ENCODE measurements at regions not wholly inside any gene's neighbourhood (a gene's known extent, or its start where the extent isn't known, plus 50 kb on each side); places are given as distances from the start of the nearest gene placed in this dataset.

DNA sequence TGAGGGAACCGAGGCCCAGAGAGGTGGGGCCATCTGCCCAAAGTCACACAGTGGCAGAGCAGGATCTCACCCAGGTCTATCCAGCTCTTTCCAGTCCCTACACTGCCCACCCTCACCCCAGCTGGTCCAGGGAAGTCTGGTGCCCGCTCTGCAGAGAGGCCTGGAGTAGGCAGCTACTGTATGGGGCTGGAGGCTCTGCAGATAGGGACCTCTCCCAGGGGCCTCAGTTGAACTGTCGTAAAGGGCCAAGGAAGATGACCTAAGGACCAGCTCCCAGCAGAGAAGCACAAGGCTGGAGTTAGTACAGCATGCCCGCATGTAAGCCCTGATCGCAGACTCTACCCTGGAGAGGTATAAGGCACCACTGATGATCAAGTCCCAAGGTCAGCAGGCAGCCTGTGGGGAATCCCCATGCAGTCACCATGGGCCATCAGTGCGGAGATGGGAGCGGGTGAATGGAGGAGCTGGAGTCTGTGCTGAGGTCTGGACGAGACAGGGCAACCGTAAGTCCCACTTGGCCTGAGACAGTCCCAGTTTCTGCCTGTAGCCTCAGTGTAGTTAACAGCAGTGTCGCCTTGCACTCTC is 320.2 kb downstream of the MATN1 start:
- in situ Hi-C loops (cut with HindIII; ENCODE audit: low pct_ligation_motif_present, low sequenced_read_pairs), result no loop called here
- Histone ChIP-seq H3K27me3 (replicated peaks) (no peaks in the 10 kb centered on the region), H3K27ac (no peak overlapping the region), H3K36me3 (replicated peaks) (no peaks in the 10 kb centered on the region), H3K4me3 (ENCODE audit: low read depth, low read length) (no peak overlapping the region)
- DNase-seq, result no peak
- TF ChIP-seq, protein P1, sequence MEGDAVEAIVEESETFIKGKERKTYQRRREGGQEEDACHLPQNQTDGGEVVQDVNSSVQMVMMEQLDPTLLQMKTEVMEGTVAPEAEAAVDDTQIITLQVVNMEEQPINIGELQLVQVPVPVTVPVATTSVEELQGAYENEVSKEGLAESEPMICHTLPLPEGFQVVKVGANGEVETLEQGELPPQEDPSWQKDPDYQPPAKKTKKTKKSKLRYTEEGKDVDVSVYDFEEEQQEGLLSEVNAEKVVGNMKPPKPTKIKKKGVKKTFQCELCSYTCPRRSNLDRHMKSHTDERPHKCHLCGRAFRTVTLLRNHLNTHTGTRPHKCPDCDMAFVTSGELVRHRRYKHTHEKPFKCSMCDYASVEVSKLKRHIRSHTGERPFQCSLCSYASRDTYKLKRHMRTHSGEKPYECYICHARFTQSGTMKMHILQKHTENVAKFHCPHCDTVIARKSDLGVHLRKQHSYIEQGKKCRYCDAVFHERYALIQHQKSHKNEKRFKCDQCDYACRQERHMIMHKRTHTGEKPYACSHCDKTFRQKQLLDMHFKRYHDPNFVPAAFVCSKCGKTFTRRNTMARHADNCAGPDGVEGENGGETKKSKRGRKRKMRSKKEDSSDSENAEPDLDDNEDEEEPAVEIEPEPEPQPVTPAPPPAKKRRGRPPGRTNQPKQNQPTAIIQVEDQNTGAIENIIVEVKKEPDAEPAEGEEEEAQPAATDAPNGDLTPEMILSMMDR (IDR thresholded peaks at IDR 0.05; ENCODE audit: low read depth, low read length, missing control alignments), result no peak

DNA sequence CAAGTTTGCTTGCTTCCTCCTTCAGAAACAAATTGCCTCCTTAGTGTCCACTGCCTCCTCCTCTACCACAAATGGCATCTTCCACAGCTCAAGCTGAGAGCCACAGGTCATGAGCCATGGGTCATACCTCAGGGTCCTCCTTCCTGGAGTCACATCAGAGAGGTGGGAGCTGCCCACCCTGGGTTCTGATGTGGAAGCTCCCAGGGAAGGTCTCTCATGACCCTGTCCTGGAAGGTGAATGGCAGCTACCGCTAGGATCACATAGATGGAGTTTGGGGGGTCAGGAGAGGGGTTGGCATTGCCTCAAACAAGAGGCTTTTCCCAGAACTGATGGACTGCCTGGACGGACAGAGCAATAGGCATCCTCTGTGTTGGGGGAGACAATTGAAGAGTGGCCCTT is 321.4 kb downstream of the MATN1 start:
- in situ Hi-C loops (cut with HindIII; ENCODE audit: low pct_ligation_motif_present, low sequenced_read_pairs), result no loop called here

DNA sequence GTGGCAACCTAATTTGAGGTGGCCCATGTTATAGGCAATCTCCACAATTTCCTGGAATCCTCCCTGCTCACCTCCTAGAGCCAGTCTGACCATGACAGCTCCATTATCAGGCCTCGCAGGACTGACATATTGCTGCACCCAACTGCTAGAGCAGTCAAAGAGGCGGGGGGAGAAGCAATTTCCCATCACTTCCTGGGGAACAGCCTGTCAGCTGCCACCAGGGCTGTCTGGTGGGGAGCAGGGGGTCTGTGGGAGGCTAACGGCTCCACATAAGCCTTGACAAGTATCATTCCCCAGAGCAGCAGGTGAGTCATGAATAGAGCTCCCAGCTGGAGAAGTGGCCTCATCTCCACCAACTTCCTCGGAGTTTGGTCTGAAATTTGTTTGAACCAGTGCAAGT is 322.9 kb downstream of the MATN1 start:
- Histone ChIP-seq H3K27me3 (replicated peaks) (no peaks in the 10 kb centered on the region), H3K4me3 (ENCODE audit: low read depth, low read length) (no peak overlapping the region), H3K36me3 (replicated peaks) (no peaks in the 10 kb centered on the region), H3K27ac (no peak overlapping the region)
- TF ChIP-seq, protein P1 (IDR thresholded peaks at IDR 0.05; ENCODE audit: low read depth, low read length, missing control alignments), result no peak
- DNase-seq, result no peak
- in situ Hi-C loops (cut with HindIII; ENCODE audit: low pct_ligation_motif_present, low sequenced_read_pairs), result no loop called here

More for the DNA sequence above, 321.4 kb downstream of the MATN1 start:
- H3K27ac ChIP-seq, result no peak overlapping the region
- no peak for DNase-seq
- no peaks in the 10 kb centered on the region for H3K36me3 ChIP-seq (replicated peaks)
- TF ChIP-seq, protein P1 (IDR thresholded peaks at IDR 0.05; ENCODE audit: low read depth, low read length, missing control alignments), result no peak
- no peak overlapping the region for H3K4me3 ChIP-seq (ENCODE audit: low read depth, low read length)
- H3K27me3 ChIP-seq (replicated peaks), result no peaks in the 10 kb centered on the region

DNA sequence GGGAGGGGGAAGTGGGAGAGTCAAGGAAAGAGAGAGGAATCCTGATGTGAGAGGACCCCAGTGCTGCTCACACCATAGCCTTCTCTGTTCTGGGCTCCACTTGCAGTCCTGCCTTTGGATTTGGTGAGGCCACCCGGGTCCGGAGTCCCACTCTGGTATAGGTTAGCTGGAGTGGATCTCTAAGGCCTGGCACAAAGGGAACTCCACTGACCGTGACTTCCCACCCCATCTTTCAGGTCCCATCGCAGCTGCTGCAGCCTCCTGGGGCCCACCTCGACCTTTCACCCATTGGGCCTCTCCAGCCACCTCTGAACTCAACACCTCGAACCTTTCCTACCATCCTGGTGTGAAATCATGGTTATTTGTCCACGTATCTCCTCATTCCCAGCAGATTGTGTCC is 324.4 kb downstream of the MATN1 start:
- no peak for DNase-seq
- in situ Hi-C loops (cut with HindIII; ENCODE audit: low pct_ligation_motif_present, low sequenced_read_pairs), result no loop called here

DNA sequence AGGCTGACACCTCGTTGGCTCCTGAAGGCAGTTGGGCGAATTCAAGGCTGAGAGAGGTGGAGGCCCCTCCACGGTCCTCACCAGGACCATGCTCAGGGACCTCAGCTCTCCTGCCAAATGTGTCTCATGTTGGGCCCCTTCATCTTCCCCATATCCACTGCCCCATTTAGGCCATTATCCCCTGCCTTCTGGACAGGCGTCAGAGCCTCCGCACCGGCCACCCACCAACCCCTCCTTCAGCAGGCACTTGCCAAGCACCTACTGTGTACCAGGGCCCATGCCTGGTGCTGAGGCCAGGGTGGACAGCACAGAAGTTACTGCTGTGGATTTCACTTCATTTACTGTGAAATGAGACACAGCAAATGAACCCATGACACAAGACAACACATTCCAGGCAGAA is 325.8 kb downstream of the MATN1 start:
- in situ Hi-C loops (cut with HindIII; ENCODE audit: low pct_ligation_motif_present, low sequenced_read_pairs), result no loop called here
- TF ChIP-seq, protein P1 (IDR thresholded peaks at IDR 0.05; ENCODE audit: low read depth, low read length, missing control alignments), result no peak
- Histone ChIP-seq H3K36me3 (replicated peaks) (no peaks in the 10 kb centered on the region), H3K27ac (no peak overlapping the region), H3K4me3 (ENCODE audit: low read depth, low read length) (no peak overlapping the region), H3K27me3 (replicated peaks) (no peaks in the 10 kb centered on the region)
- DNase-seq, result no peak

More for the DNA sequence above, 324.4 kb downstream of the MATN1 start:
- no peak overlapping the region for H3K27ac ChIP-seq
- TF ChIP-seq, protein P1 (IDR thresholded peaks at IDR 0.05; ENCODE audit: low read depth, low read length, missing control alignments), result no peak
- no peak overlapping the region for H3K4me3 ChIP-seq (ENCODE audit: low read depth, low read length)
- H3K27me3 ChIP-seq (replicated peaks), result no peaks in the 10 kb centered on the region
- no peaks in the 10 kb centered on the region for H3K36me3 ChIP-seq (replicated peaks)

DNA sequence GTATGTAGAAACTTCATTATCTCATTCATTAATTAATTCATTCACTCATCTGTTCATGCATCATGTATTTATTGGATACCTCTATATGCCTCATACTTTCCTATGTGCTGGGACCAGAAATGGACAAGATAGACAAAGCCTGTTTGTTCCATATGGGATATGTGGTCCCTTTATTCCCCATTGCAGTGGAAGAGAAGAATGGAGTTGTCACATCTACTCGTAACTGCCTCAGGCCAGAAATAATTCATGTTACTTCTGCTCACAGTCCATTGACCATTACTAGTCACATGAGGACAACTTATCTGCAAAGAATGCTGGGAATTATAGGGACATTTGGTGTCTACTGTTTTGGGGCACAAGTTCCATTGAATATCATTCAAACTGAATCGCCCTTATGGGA is 327.8 kb downstream of the MATN1 start:
- no peaks in the 10 kb centered on the region for H3K36me3 ChIP-seq (replicated peaks)
- no peak overlapping the region for H3K27ac ChIP-seq
- no peaks in the 10 kb centered on the region for H3K27me3 ChIP-seq (replicated peaks)
- in situ Hi-C loops (cut with HindIII; ENCODE audit: low pct_ligation_motif_present, low sequenced_read_pairs), result no loop called here
- TF ChIP-seq, protein P1 (IDR thresholded peaks at IDR 0.05; ENCODE audit: low read depth, low read length, missing control alignments), result no peak
- H3K4me3 ChIP-seq (ENCODE audit: low read depth, low read length), result no peak overlapping the region
- no peak for DNase-seq
